ENCODE measurements at regions not wholly inside any gene's neighbourhood (a gene's known extent, or its start where the extent isn't known, plus 50 kb on each side); places are given as distances from the start of the nearest gene placed in this dataset.

GRCh38 chr2:240296104-240296406 is 139.4 kb upstream of the GPC1 start:
- Histone ChIP-seq H4K20me1 (ENCODE audit: control insufficient read depth, insufficient read depth) (no peaks in the 10 kb centered on the region), H3K36me3 (ENCODE audit: control insufficient read depth in 2 of 2, insufficient read depth in 2 of 2, low read length in 1 of 2) (no peaks in the 10 kb centered on the region), H3K27ac (ENCODE audit: control insufficient read depth, insufficient read depth) (no peak overlapping the region), H2AFZ (ENCODE audit: control insufficient read depth, low read depth, low read length) (no peak overlapping the region), H3K4me1 (ENCODE audit: control insufficient read depth, insufficient read depth, low read length) (no peaks in the 10 kb centered on the region), H3K9me3 (replicated peaks; ENCODE audit: control insufficient read depth, insufficient read depth, low read length) (no peaks in the 10 kb centered on the region), H3K4me2 (ENCODE audit: control insufficient read depth, insufficient read depth) (no peak overlapping the region), H3K79me2 (ENCODE audit: control insufficient read depth, insufficient read depth, low read length) (no peaks in the 10 kb centered on the region), H3K27me3 (replicated peaks in 1 of 2; ENCODE audit: control insufficient read depth in 2 of 2, insufficient read depth in 2 of 2, low read length in 1 of 2) (peaks cover 2 to 3% of the 10 kb centered on the region in 2 experiments; a peak in 1 of 4 replicates), H3K4me3 (no peak overlapping the region), H3K9ac (ENCODE audit: control insufficient read depth, insufficient read depth, low read length) (no peak overlapping the region)
- no peak for TF ChIP-seq KDM1A (IDR thresholded peaks at IDR 0.05; ENCODE audit: borderline replicate concordance)
- no peak for TF ChIP-seq FOXM1 (IDR thresholded peaks at IDR 0.05; ENCODE audit: low read depth, low read length)
- TF ChIP-seq NR2F1 (conservative IDR thresholded peaks at IDR 0.05), result no peak
- no peak for TF ChIP-seq PRDM15 (CRISPR knock-in tag; IDR thresholded peaks at IDR 0.05)
- TF ChIP-seq EED (IDR thresholded peaks at IDR 0.05; ENCODE audit: low read depth), result no peak
- no peak for TF ChIP-seq NFXL1 (IDR thresholded peaks at IDR 0.05; ENCODE audit: borderline replicate concordance)
- no peak for TF ChIP-seq GABPA (IDR thresholded peaks at IDR 0.05; ENCODE audit: low read depth)
- no peak for TF ChIP-seq NFYB (IDR thresholded peaks at IDR 0.05; ENCODE audit: insufficient read depth, low read depth, low read length)
- no peak for TF ChIP-seq JUND (IDR thresholded peaks at IDR 0.05; ENCODE audit: low read depth, low read length)
- TF ChIP-seq IKZF1 (conservative IDR thresholded peaks at IDR 0.05), result no peak
- TF ChIP-seq, protein P1, sequence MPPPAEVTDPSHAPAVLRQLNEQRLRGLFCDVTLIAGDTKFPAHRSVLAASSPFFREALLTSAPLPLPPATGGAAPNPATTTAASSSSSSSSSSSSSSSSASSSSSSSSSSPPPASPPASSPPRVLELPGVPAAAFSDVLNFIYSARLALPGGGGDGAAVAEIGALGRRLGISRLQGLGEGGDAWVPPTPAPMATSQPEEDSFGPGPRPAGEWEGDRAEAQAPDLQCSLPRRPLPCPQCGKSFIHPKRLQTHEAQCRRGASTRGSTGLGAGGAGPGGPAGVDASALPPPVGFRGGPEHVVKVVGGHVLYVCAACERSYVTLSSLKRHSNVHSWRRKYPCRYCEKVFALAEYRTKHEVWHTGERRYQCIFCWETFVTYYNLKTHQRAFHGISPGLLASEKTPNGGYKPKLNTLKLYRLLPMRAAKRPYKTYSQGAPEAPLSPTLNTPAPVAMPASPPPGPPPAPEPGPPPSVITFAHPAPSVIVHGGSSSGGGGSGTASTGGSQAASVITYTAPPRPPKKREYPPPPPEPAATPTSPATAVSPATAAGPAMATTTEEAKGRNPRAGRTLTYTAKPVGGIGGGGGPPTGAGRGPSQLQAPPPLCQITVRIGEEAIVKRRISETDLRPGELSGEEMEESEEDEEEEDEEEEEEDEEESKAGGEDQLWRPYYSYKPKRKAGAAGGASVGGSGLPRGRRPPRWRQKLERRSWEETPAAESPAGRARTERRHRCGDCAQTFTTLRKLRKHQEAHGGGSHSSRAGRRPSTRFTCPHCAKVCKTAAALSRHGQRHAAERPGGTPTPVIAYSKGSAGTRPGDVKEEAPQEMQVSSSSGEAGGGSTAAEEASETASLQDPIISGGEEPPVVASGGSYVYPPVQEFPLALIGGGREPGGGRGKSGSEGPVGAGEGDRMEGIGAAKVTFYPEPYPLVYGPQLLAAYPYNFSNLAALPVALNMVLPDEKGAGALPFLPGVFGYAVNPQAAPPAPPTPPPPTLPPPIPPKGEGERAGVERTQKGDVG (CRISPR knock-in tag; IDR thresholded peaks at IDR 0.05), result no peak
- no peak for TF ChIP-seq FOXK2 (IDR thresholded peaks at IDR 0.05)
- ChIA-PET CTCF (no interaction called here), POLR2A (no interaction called here), RAD21 (ENCODE audit: unreplicated experiment) (no interaction called here), SMC1A (ENCODE audit: uncharacterized antibody, unreplicated experiment) (no interaction called here)
- no TSS peak for BruUV-seq (replicated peaks)
- FAIRE-seq (no peak), ATAC-seq (no peak), DNase-seq (ENCODE audit: low read depth, low spot score) (no peak)
- intact Hi-C loops (cut with micrococcal nuclease; ENCODE audit: unreplicated experiment), result no loop called here
- in situ Hi-C loops (cut with MboI), result no loop called here
- WGBS (ENCODE audit: insufficient coverage, insufficient replicate concordance, low lambda C conversion rate, missing lambda C conversion rate), result 22% methylated on average over 11 of the region's 11 CpGs

Measured in GM12878 (cell line).